AG09309 (cell line): ENCODE measurements at regions not wholly inside any gene's neighbourhood (a gene's known extent, or its start where the extent isn't known, plus 50 kb on each side); places are given as distances from the start of the nearest gene placed in this dataset.

Experiments used
- DNase-seq: peaks from one replicate; pipeline ENCODE4 v3.0.0-alpha.2; 2010; ENCODE audit warnings: low read depth
- H3K4me3 ChIP-seq: 2 replicates; pipeline ENCODE4 v1.5.1; 2011; ENCODE audit warnings: mild to moderate bottlenecking, low read depth, low read length, moderate library complexity; ENCODE audit not compliant: control insufficient read depth
- CTCF ChIP-seq: IDR thresholded peaks from 2 replicates; pipeline ENCODE4 v1.5.1; 2011; ENCODE audit warnings: mild to moderate bottlenecking, low read depth, low read length, inconsistent platforms; ENCODE audit not compliant: insufficient read depth, control insufficient read depth; ENCODE audit errors: missing control alignments

- no peak for TF ChIP-seq CTCF
- H3K4me3 ChIP-seq: no peak overlapping the region
- DNase-seq: peak; percentile 61
Observed at GRCh38 chr5:144072518-144072927, 97.9 kb downstream of the YIPF5 start.

GRCh38 chr5:144076521-144077083 lies 93.9 kb downstream of the YIPF5 start:
- TF ChIP-seq CTCF: no peak
- no peak for DNase-seq
- no peak overlapping the region for H3K4me3 ChIP-seq

- no peak overlapping the region for H3K4me3 ChIP-seq
- no peak for TF ChIP-seq CTCF
- no peak for DNase-seq
Observed at GRCh38 chr5:144083185-144083584, 87.3 kb downstream of the YIPF5 start.

- DNase-seq: no peak
- no peak overlapping the region for H3K4me3 ChIP-seq
- TF ChIP-seq CTCF: no peak
Observed at GRCh38 chr5:144084971-144085370, 85.5 kb downstream of the YIPF5 start.

GRCh38 chr5:144085381-144085780 lies 85.1 kb downstream of the YIPF5 start:
- TF ChIP-seq CTCF: no peak
- no peak for DNase-seq
- H3K4me3 ChIP-seq: no peak overlapping the region

GRCh38 chr5:144086295-144086694 lies 84.2 kb downstream of the YIPF5 start:
- DNase-seq: no peak
- no peak for TF ChIP-seq CTCF
- no peak overlapping the region for H3K4me3 ChIP-seq

GRCh38 chr5:144087576-144087975 lies 82.9 kb downstream of the YIPF5 start:
- TF ChIP-seq CTCF: no peak
- DNase-seq: no peak
- H3K4me3 ChIP-seq: no peak overlapping the region
